OCI-LY3 (cell line): ENCODE measurements at regions not wholly inside any gene's neighbourhood (a gene's known extent, or its start where the extent isn't known, plus 50 kb on each side); places are given as distances from the start of the nearest gene placed in this dataset.

Source experiments
- H2AFZ ChIP-seq: fragments of 200-600, 300-600 bp; shearing (Covaris generic); 2 replicates; pipeline ENCODE4 v1.6.0; 2014; ENCODE audit warnings: antibody characterized with exemption, low read depth, low read length
- H3K27ac ChIP-seq: fragments of 200-600, 300-600 bp; sonication (generic); 2 replicates; pipeline ENCODE4 v1.5.1; 2014; ENCODE audit warnings: mild to moderate bottlenecking, low read length, moderate library complexity, mixed read lengths
- H3K27me3 ChIP-seq: fragments of 200-600, 300-600 bp; sonication (generic); 2 replicates; pipeline ENCODE4 v1.6.1; 2014; ENCODE audit warnings: low read depth, low read length, mixed read lengths
- H3K36me3 ChIP-seq: fragments of 200-600, 300-600 bp; sonication (generic); replicated peaks from 2 replicates; pipeline ENCODE3; 2014; ENCODE audit warnings: low read depth, low read length, mixed read lengths
- H3K4me1 ChIP-seq: fragments of 300-600, 200-600 bp; sonication (generic); 2 replicates; pipeline ENCODE4 v1.6.1; 2014; ENCODE audit warnings: low read length, mixed read lengths
- H3K4me2 ChIP-seq: fragments of 200-600, 300-600 bp; sonication (generic); 2 replicates; pipeline ENCODE4 v1.6.1; 2014; ENCODE audit warnings: low read length, mixed read lengths
- H3K4me3 ChIP-seq: fragments of 300-600, 200-600 bp; sonication (generic); 2 replicates; pipeline ENCODE4 v1.5.1; 2014; ENCODE audit warnings: antibody characterized with exemption, mild to moderate bottlenecking, low read length, moderate library complexity
- H3K79me2 ChIP-seq: fragments of 300-600, 200-600 bp; shearing (Covaris generic); 2 replicates; pipeline ENCODE4 v1.6.1; 2014; ENCODE audit warnings: mild to moderate bottlenecking, low read length, mixed read lengths
- H3K9ac ChIP-seq: fragments of 300-600, 200-600 bp; shearing (Covaris generic); 2 replicates; pipeline ENCODE4 v1.6.0; 2014; ENCODE audit warnings: mild to moderate bottlenecking, low read length, moderate library complexity
- H3K9me3 ChIP-seq: fragments of 200-600, 300-600 bp; shearing (Covaris generic); 2 replicates; pipeline ENCODE4 v1.6.1; 2014; ENCODE audit warnings: low read length, mixed read lengths; ENCODE audit not compliant: insufficient read depth
- H4K20me1 ChIP-seq: fragments of 200-600, 300-600 bp; sonication (generic); 2 replicates; pipeline ENCODE4 v1.6.1; 2016; ENCODE audit warnings: low read length, mixed read lengths; ENCODE audit not compliant: insufficient read depth
- CTCF ChIP-seq: fragments of 200-600, 300-600 bp; sonication (generic); IDR thresholded peaks from 2 replicates; pipeline ENCODE4 v1.5.1; 2014; ENCODE audit warnings: antibody characterized with exemption, low read length, low read depth
- EZH2phosphoT487 ChIP-seq: fragments of 200-600 bp; shearing (Covaris generic); IDR thresholded peaks from 2 replicates; pipeline ENCODE4 v1.6.1; 2018; ENCODE audit warnings: antibody characterized with exemption, mixed run types, low read depth

- Histone ChIP-seq H3K9me3 (no peaks in the 10 kb centered on the region), H3K4me3 (no peak overlapping the region), H4K20me1 (no peaks in the 10 kb centered on the region), H3K9ac (no peak overlapping the region), H3K4me1 (no peaks in the 10 kb centered on the region), H3K79me2 (no peaks in the 10 kb centered on the region), H2AFZ (no peak overlapping the region), H3K4me2 (no peak overlapping the region), H3K36me3 (no peaks in the 10 kb centered on the region), H3K27me3 (no peaks in the 10 kb centered on the region), H3K27ac (no peak overlapping the region)
- TF ChIP-seq CTCF = no peak
- TF ChIP-seq EZH2phosphoT487 = no peak
Measured at GRCh38 chr16:17784073-17784472, 313.3 kb upstream of the XYLT1 start.

GRCh38 chr16:17780181-17780580, 309.4 kb upstream of the XYLT1 start:
- H3K4me2 ChIP-seq = no peak overlapping the region
- no peaks in the 10 kb centered on the region for H4K20me1 ChIP-seq
- H2AFZ ChIP-seq = no peak overlapping the region
- H3K27me3 ChIP-seq = no peaks in the 10 kb centered on the region
- no peaks in the 10 kb centered on the region for H3K9me3 ChIP-seq
- TF ChIP-seq EZH2phosphoT487 = no peak
- no peak for TF ChIP-seq CTCF
- no peak overlapping the region for H3K9ac ChIP-seq
- H3K27ac ChIP-seq = no peak overlapping the region
- H3K4me1 ChIP-seq = no peaks in the 10 kb centered on the region
- H3K36me3 ChIP-seq = no peaks in the 10 kb centered on the region
- no peaks in the 10 kb centered on the region for H3K79me2 ChIP-seq
- no peak overlapping the region for H3K4me3 ChIP-seq

- Histone ChIP-seq H3K27me3 (no peaks in the 10 kb centered on the region), H3K4me3 (no peak overlapping the region), H3K27ac (no peak overlapping the region), H3K9ac (no peak overlapping the region), H3K4me2 (no peak overlapping the region), H3K36me3 (no peaks in the 10 kb centered on the region), H3K9me3 (no peaks in the 10 kb centered on the region), H2AFZ (no peak overlapping the region), H3K79me2 (no peaks in the 10 kb centered on the region), H4K20me1 (no peaks in the 10 kb centered on the region), H3K4me1 (no peaks in the 10 kb centered on the region)
- TF ChIP-seq EZH2phosphoT487 = no peak
- no peak for TF ChIP-seq CTCF
Measured at GRCh38 chr16:17777408-17777863, 306.7 kb upstream of the XYLT1 start.

GRCh38 chr16:17776888-17777287, 306.1 kb upstream of the XYLT1 start:
- H3K36me3 ChIP-seq = no peaks in the 10 kb centered on the region
- no peaks in the 10 kb centered on the region for H4K20me1 ChIP-seq
- H3K9ac ChIP-seq = no peak overlapping the region
- H3K27ac ChIP-seq = no peak overlapping the region
- H3K79me2 ChIP-seq = no peaks in the 10 kb centered on the region
- H3K4me1 ChIP-seq = no peaks in the 10 kb centered on the region
- H3K9me3 ChIP-seq = no peaks in the 10 kb centered on the region
- no peak overlapping the region for H2AFZ ChIP-seq
- TF ChIP-seq EZH2phosphoT487 (no peak), CTCF (no peak)
- H3K4me2 ChIP-seq = no peak overlapping the region
- no peak overlapping the region for H3K4me3 ChIP-seq
- H3K27me3 ChIP-seq = no peaks in the 10 kb centered on the region
